SK-N-SH (cell line): ENCODE measurements at regions not wholly inside any gene's neighbourhood (a gene's known extent, or its start where the extent isn't known, plus 50 kb on each side); places are given as distances from the start of the nearest gene placed in this dataset.

Experiments
- CTCF ChIA-PET: fragments of 300-600, 350-600 bp; formaldehyde crosslinking; extraction: SDS; loops from one replicate; lab custom pipeline; 2021; lab: Yijun Ruan, JAX
- POLR2A ChIA-PET: fragments of 350-600 bp; sonication (Branson Sonifier 250); formaldehyde crosslinking; extraction: SDS; loops from one replicate; lab custom pipeline; 2020; ENCODE audit warnings: antibody characterized with exemption, inconsistent platforms; lab: Yijun Ruan, JAX
- DNase-seq: peaks from one replicate; pipeline ENCODE4 v3.0.0; 2012
- H2AFZ ChIP-seq: fragments of 200-600 bp; sonication (generic); 2 replicates; pipeline ENCODE4 v1.8.1; 2016; ENCODE audit warnings: antibody characterized with exemption, mild to moderate bottlenecking, low read depth
- H3F3A ChIP-seq: fragments of 200-600 bp; sonication (generic); replicated peaks from 2 replicates; pipeline ENCODE3; 2016; ENCODE audit warnings: antibody characterized with exemption, mild to moderate bottlenecking; ENCODE audit not compliant: insufficient read depth
- H3K27ac ChIP-seq, 2 experiments: fragments of 200-500 bp in 1 of 2; fragments of 200-600 bp in 1 of 2; sonication (Bioruptor generic) in 1 of 2; sonication (generic), shearing (Covaris generic) in 1 of 2; 2 replicates each; pipeline versions ENCODE4 v1.5.1 to v1.6.1; 2014 to 2016; ENCODE audit warnings: low read depth in 2 of 2, inconsistent platforms in 1 of 2, low read length in 1 of 2, mild to moderate bottlenecking in 1 of 2, mixed read lengths in 1 of 2
- H3K27me3 ChIP-seq: fragments of 200-600 bp; sonication (generic), shearing (Covaris generic); 2 replicates; pipeline ENCODE4 v1.6.1; 2016; ENCODE audit warnings: mixed run types; ENCODE audit not compliant: insufficient read depth
- H3K36me3 ChIP-seq, 2 experiments: fragments of 200-500 bp in 1 of 2; fragments of 200-600 bp in 1 of 2; sonication (Bioruptor generic) in 1 of 2; sonication (generic) in 1 of 2; replicated peaks in 1 of 2; 2 replicates each; pipeline versions ENCODE3 to v1.5.1; 2014 to 2016; ENCODE audit warnings: low read length in 1 of 2, mild to moderate bottlenecking in 1 of 2; ENCODE audit not compliant: insufficient read depth in 2 of 2, control insufficient read depth in 1 of 2
- H3K4me1 ChIP-seq, 2 experiments: fragments of 200-500 bp in 1 of 2; fragments of 200-600 bp in 1 of 2; sonication (Bioruptor generic) in 1 of 2; sonication (generic), shearing (Covaris generic) in 1 of 2; 2 replicates each; pipeline versions ENCODE4 v1.5.1 to v1.6.1; 2014 to 2016; ENCODE audit warnings: low read depth in 1 of 2, low read length in 1 of 2, mixed run types in 1 of 2; ENCODE audit not compliant: insufficient read depth in 2 of 2, control insufficient read depth in 1 of 2
- H3K4me2 ChIP-seq: fragments of 200-600 bp; sonication (generic), shearing (Covaris generic); 2 replicates; pipeline ENCODE4 v1.6.1; 2017; ENCODE audit warnings: mixed run types
- H3K4me3 ChIP-seq, 2 experiments: fragments of 200-500 bp in 1 of 2; fragments of 200-600 bp in 1 of 2; sonication (Bioruptor generic) in 1 of 2; sonication (generic), shearing (Covaris generic) in 1 of 2; 2 replicates each; pipeline versions ENCODE4 v1.5.1 to v1.8.1; 2014 to 2016; ENCODE audit warnings: low read depth in 2 of 2, inconsistent platforms in 1 of 2, low read length in 1 of 2, mild to moderate bottlenecking in 1 of 2, mixed read lengths in 1 of 2, moderate library complexity in 1 of 2
- H3K79me2 ChIP-seq: fragments of 200-600 bp; sonication (generic); 2 replicates; pipeline ENCODE4 v1.8.1; 2017; ENCODE audit warnings: mild to moderate bottlenecking; ENCODE audit not compliant: insufficient read depth
- H3K9ac ChIP-seq: fragments of 200-600 bp; sonication (generic); 2 replicates; pipeline ENCODE4 v1.6.1; 2017; ENCODE audit warnings: mixed run types
- H3K9me2 ChIP-seq: fragments of 200-600 bp; sonication (generic); 2 replicates; pipeline ENCODE4 v1.6.1; 2017; ENCODE audit warnings: mixed run types
- H3K9me3 ChIP-seq: fragments of 200-600 bp; sonication (generic); 2 replicates; pipeline ENCODE4 v1.6.1; 2017; ENCODE audit warnings: mixed run types, mild to moderate bottlenecking, moderate library complexity
- H4K20me1 ChIP-seq: fragments of 200-600 bp; sonication (generic); 2 replicates; pipeline ENCODE4 v1.6.1; 2017; ENCODE audit warnings: mild to moderate bottlenecking, mixed run types; ENCODE audit not compliant: insufficient read depth
- CHD2 ChIP-seq: fragments of 150-350 bp; IDR thresholded peaks from 2 replicates; pipeline ENCODE4 v1.6.1; 2018; ENCODE audit warnings: low read length; ENCODE audit not compliant: partially characterized antibody
- ELF1 ChIP-seq: IDR thresholded peaks from 2 replicates; pipeline ENCODE4 v1.4.0; 2012
- EP300 ChIP-seq, 2 experiments: IDR thresholded peaks; 2 replicates each; pipeline versions ENCODE4 v1.4.0 to v1.6.1; 2012; ENCODE audit warnings: borderline replicate concordance in 1 of 2, low read depth in 1 of 2, low read length in 1 of 2
- FOSL2 ChIP-seq: IDR thresholded peaks from 2 replicates; pipeline ENCODE4 v1.4.0; 2012; ENCODE audit warnings: low read depth, mild to moderate bottlenecking, moderate library complexity, borderline replicate concordance
- FOXM1 ChIP-seq: IDR thresholded peaks from 2 replicates; pipeline ENCODE4 v1.4.0; 2012; ENCODE audit warnings: low read depth, mild to moderate bottlenecking
- GABPA ChIP-seq: IDR thresholded peaks from 2 replicates; pipeline ENCODE4 v1.4.0; 2012; ENCODE audit warnings: low read depth, mild to moderate bottlenecking
- GATA2 ChIP-seq: sonication (generic); formaldehyde crosslinking; IDR thresholded peaks from 2 replicates; pipeline ENCODE4 v1.5.0; 2020; ENCODE audit warnings: mild to moderate bottlenecking, missing genetic modification reagents
- JUND ChIP-seq: IDR thresholded peaks from 2 replicates; pipeline ENCODE4 v1.4.0; 2012
- PBX3 ChIP-seq: IDR thresholded peaks from 2 replicates; pipeline ENCODE4; 2012
- POLR2AphosphoS5 ChIP-seq: IDR thresholded peaks from 2 replicates; pipeline ENCODE4 v1.6.1; 2012; ENCODE audit warnings: low read depth, low read length
- RAD21 ChIP-seq: IDR thresholded peaks from 2 replicates; pipeline ENCODE4 v1.6.1; 2012; ENCODE audit warnings: mild to moderate bottlenecking, low read length
- RCOR1 ChIP-seq: fragments of 150-350 bp; IDR thresholded peaks from 2 replicates; pipeline ENCODE4 v1.6.1; 2017; ENCODE audit warnings: antibody characterized with exemption, low read length
- REST ChIP-seq: IDR thresholded peaks from 2 replicates; pipeline ENCODE4 v1.6.1; 2012; ENCODE audit warnings: mild to moderate bottlenecking, low read depth, low read length, moderate library complexity
- RXRA ChIP-seq: IDR thresholded peaks from 2 replicates; pipeline ENCODE4 v1.4.0; 2012; ENCODE audit warnings: low read depth, mild to moderate bottlenecking, borderline replicate concordance
- SIN3A ChIP-seq: IDR thresholded peaks from 2 replicates; pipeline ENCODE4 v1.6.1; 2012; ENCODE audit warnings: low read depth, mild to moderate bottlenecking, low read length, moderate library complexity, borderline replicate concordance
- SMC3 ChIP-seq: IDR thresholded peaks from 2 replicates; pipeline ENCODE4 v1.6.1; 2012; ENCODE audit warnings: low read depth, low read length, improper control_type of control experiment
- TEAD4 ChIP-seq: IDR thresholded peaks from 2 replicates; pipeline ENCODE4 v1.4.0; 2012; ENCODE audit warnings: mild to moderate bottlenecking, borderline replicate concordance; ENCODE audit not compliant: insufficient read depth
- WGBS: methylation state at CpG from one replicate; pipeline ENCODE4 v1.1.6; 2017; ENCODE audit warnings: low lambda C conversion rate; 5-methylcytosine and 5-hydroxymethylcytosine counted together
- TF ChIP-seq, protein P1 (sequence below): fragments of 150-350 bp; IDR thresholded peaks from 2 replicates; pipeline ENCODE4 v1.6.1; 2017; ENCODE audit warnings: antibody characterized with exemption, low read length, low read depth, borderline replicate concordance
- TF ChIP-seq, protein P2 (sequence below): IDR thresholded peaks from 2 replicates; pipeline ENCODE4 v1.4.0; 2012; ENCODE audit warnings: low read depth, borderline replicate concordance
- TF ChIP-seq, protein P3 (sequence below): IDR thresholded peaks from 2 replicates; pipeline ENCODE4 v1.4.0; 2012; ENCODE audit warnings: low read depth

GRCh38 chr5:61245486-61245885, 83.2 kb upstream of the SMIM15 start:
- Histone ChIP-seq H3F3A (no peaks in the 10 kb centered on the region), H3K9me3 (no peaks in the 10 kb centered on the region; the same call in 1 of the 2 replicates), H2AFZ (0 out of 2 replicates have a peak overlapping the region, but pooled peaks have one; percentile 65), H3K79me2 (no peaks in the 10 kb centered on the region), H3K9ac (no peak overlapping the region), H3K27ac (peak overlapping the region in 1 of 2 experiments; percentile 66; a peak in 2 of 4 replicates), H3K36me3 (no peaks in the 10 kb centered on the region), H4K20me1 (no peaks in the 10 kb centered on the region), H3K4me2 (no peak overlapping the region)
- 70% methylated on average over 4 of the region's 4 CpGs for WGBS
- peak; percentile 22 for DNase-seq
- TF ChIP-seq PBX3: no peak
- TF ChIP-seq JUND: no peak
- TF ChIP-seq RAD21: no peak
- TF ChIP-seq CHD2: no peak
- TF ChIP-seq, all 33 proteins: peak for 0
- no peak overlapping the region; a peak in 1 of 4 replicates for H3K4me3 ChIP-seq
- no peaks in the 10 kb centered on the region for H3K27me3 ChIP-seq
- H3K9me2 ChIP-seq: no peaks in the 10 kb centered on the region
- CTCF ChIA-PET: interaction anchor here (1.0 kb wide), 2 partner anchors 10 to 12 kb away, joined by 3 read pairs; no protein-coding TSS in a partner anchor
- POLR2A ChIA-PET: no interaction called here
- H3K4me1 ChIP-seq: peaks cover 0 to 11% of the 10 kb centered on the region in 2 experiments; a peak in 2 of 4 replicates

DNA sequence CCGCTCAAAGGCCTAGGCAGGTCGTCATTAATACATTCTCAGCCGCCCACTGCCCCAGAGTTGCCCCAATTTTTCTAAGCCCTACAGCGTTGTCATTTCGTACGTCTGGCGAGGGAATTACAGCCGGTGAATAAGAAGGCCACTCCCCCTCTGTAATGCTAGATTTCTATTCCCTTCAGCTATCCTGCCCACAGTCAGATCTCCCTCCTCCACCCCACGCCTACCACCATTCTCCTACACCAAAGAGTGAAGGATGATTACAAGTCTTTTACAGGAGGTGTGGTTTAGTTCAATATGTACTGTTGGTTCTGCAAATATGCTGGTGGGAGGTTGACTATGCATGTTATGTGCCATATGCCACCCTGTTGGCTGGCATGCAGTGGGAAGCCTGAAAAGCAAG, 83.7 kb upstream of the SMIM15 start:
- peak overlapping the region in 1 of 2 experiments; percentile 66; a peak in 2 of 4 replicates for H3K27ac ChIP-seq
- POLR2A ChIA-PET: no interaction called here
- CTCF ChIA-PET: interaction anchor here (1.0 kb wide), 2 partner anchors 9 to 12 kb away, joined by 3 read pairs; no protein-coding TSS in a partner anchor
- no peaks in the 10 kb centered on the region for H3F3A ChIP-seq
- H3K9ac ChIP-seq: no peak overlapping the region
- H3K9me3 ChIP-seq: no peaks in the 10 kb centered on the region; the same call in 1 of the 2 replicates
- H2AFZ ChIP-seq: 0 out of 2 replicates have a peak overlapping the region, but pooled peaks have one; percentile 65
- peak; percentile 39 for DNase-seq
- H3K27me3 ChIP-seq: no peaks in the 10 kb centered on the region
- no peak overlapping the region for H3K4me2 ChIP-seq
- no peaks in the 10 kb centered on the region for H3K36me3 ChIP-seq
- no peak overlapping the region; a peak in 1 of 4 replicates for H3K4me3 ChIP-seq
- no peaks in the 10 kb centered on the region for H4K20me1 ChIP-seq
- H3K4me1 ChIP-seq: peaks cover 0 to 11% of the 10 kb centered on the region in 2 experiments; a peak in 2 of 4 replicates
- TF ChIP-seq EP300 (IDR thresholded peaks at IDR 0.05; ENCODE audit: borderline replicate concordance in 1 of 2, low read depth in 1 of 2, low read length in 1 of 2) (no peak), SMC3 (no peak), RCOR1 (no peak), SIN3A (no peak), TEAD4 (no peak), ELF1 (no peak), GABPA (no peak), GATA2 (CRISPR knock-in tag) (no peak), JUND (no peak), RXRA (no peak), FOSL2 (no peak), REST (no peak), POLR2AphosphoS5 (no peak), PBX3 (no peak), CHD2 (no peak), FOXM1 (no peak)
- TF ChIP-seq, protein P1, sequence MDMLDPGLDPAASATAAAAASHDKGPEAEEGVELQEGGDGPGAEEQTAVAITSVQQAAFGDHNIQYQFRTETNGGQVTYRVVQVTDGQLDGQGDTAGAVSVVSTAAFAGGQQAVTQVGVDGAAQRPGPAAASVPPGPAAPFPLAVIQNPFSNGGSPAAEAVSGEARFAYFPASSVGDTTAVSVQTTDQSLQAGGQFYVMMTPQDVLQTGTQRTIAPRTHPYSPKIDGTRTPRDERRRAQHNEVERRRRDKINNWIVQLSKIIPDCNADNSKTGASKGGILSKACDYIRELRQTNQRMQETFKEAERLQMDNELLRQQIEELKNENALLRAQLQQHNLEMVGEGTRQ: no peak
- TF ChIP-seq, protein P2, sequence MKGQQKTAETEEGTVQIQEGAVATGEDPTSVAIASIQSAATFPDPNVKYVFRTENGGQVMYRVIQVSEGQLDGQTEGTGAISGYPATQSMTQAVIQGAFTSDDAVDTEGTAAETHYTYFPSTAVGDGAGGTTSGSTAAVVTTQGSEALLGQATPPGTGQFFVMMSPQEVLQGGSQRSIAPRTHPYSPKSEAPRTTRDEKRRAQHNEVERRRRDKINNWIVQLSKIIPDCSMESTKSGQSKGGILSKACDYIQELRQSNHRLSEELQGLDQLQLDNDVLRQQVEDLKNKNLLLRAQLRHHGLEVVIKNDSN: no peak
- TF ChIP-seq, protein P3, sequence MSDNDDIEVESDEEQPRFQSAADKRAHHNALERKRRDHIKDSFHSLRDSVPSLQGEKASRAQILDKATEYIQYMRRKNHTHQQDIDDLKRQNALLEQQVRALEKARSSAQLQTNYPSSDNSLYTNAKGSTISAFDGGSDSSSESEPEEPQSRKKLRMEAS: no peak
- H3K79me2 ChIP-seq: no peaks in the 10 kb centered on the region
- no peaks in the 10 kb centered on the region for H3K9me2 ChIP-seq
- WGBS: 43% methylated on average over 9 of the region's 9 CpGs
